ENCODE measurements at regions not wholly inside any gene's neighbourhood (a gene's known extent, or its start where the extent isn't known, plus 50 kb on each side); places are given as distances from the start of the nearest gene placed in this dataset.

- TF ChIP-seq CTCF (IDR thresholded peaks at IDR 0.05) (no peak), POLR2AphosphoS5 (IDR thresholded peaks at IDR 0.05) (no peak)
Measured at GRCh38 chr1:29487291-29487690, 251.0 kb downstream of the PTPRU start.
